GM21619 (cell line): ENCODE measurements at regions not wholly inside any gene's neighbourhood (a gene's known extent, or its start where the extent isn't known, plus 50 kb on each side); places are given as distances from the start of the nearest gene placed in this dataset.

ENCODE experiments used
- ATAC-seq: cut with Tn5 transposase; IDR thresholded peaks from one replicate; pipeline ENCODE4 v1.9.1; 2021; ENCODE audit not compliant: unreplicated experiment

- ATAC-seq = no peak
Observed at GRCh38 chr7:46744957-46745706, 824.1 kb upstream of the IGFBP3 start.

GRCh38 chr7:46742601-46743000, 821.5 kb upstream of the IGFBP3 start:
- ATAC-seq = no peak

- no peak for ATAC-seq
Observed at GRCh38 chr7:46741938-46742540, 821.0 kb upstream of the IGFBP3 start.

- no peak for ATAC-seq
Observed at GRCh38 chr7:46741181-46741580, 820.1 kb upstream of the IGFBP3 start.

- ATAC-seq = no peak
Observed at GRCh38 chr7:46739518-46740234, 818.6 kb upstream of the IGFBP3 start.

- no peak for ATAC-seq
Observed at GRCh38 chr7:46738796-46739195, 817.7 kb upstream of the IGFBP3 start.

- ATAC-seq = no peak
Observed at GRCh38 chr7:46738165-46738564, 817.1 kb upstream of the IGFBP3 start.

GRCh38 chr7:46725838-46726237, 804.8 kb upstream of the IGFBP3 start:
- no peak for ATAC-seq

- ATAC-seq = no peak
Observed at GRCh38 chr7:46725136-46725535, 804.1 kb upstream of the IGFBP3 start.

- ATAC-seq = no peak
Observed at GRCh38 chr7:46723742-46724141, 802.7 kb upstream of the IGFBP3 start.

- no peak for ATAC-seq
Observed at GRCh38 chr7:46723003-46723402, 801.9 kb upstream of the IGFBP3 start.

- ATAC-seq = no peak
Observed at GRCh38 chr7:46720761-46721160, 799.7 kb upstream of the IGFBP3 start.

- no peak for ATAC-seq
Observed at GRCh38 chr7:46719616-46720015, 798.5 kb upstream of the IGFBP3 start.

GRCh38 chr7:46716926-46717325, 795.9 kb upstream of the IGFBP3 start:
- no peak for ATAC-seq

- no peak for ATAC-seq
Observed at GRCh38 chr7:46715579-46715978, 794.5 kb upstream of the IGFBP3 start.

- ATAC-seq = no peak
Observed at GRCh38 chr7:46714904-46715303, 793.8 kb upstream of the IGFBP3 start.

- ATAC-seq = no peak
Observed at GRCh38 chr7:46713868-46714596, 793.0 kb upstream of the IGFBP3 start.

- ATAC-seq = no peak
Observed at GRCh38 chr7:46710927-46711326, 789.9 kb upstream of the IGFBP3 start.

- no peak for ATAC-seq
Observed at GRCh38 chr7:46707973-46708372, 786.9 kb upstream of the IGFBP3 start.

GRCh38 chr7:46705386-46706255, 784.5 kb upstream of the IGFBP3 start:
- ATAC-seq = no peak

GRCh38 chr7:46696741-46697140, 775.7 kb upstream of the IGFBP3 start:
- ATAC-seq = no peak
